ENCODE measurements at regions not wholly inside any gene's neighbourhood (a gene's known extent, or its start where the extent isn't known, plus 50 kb on each side); places are given as distances from the start of the nearest gene placed in this dataset.
"Not testable (repeated sequence)": the region's sequence is repeated elsewhere in the genome, so short reads cannot be mapped to it uniquely, and the experiment has no call there.

- Mint-ChIP-seq H3K9me3 (peaks cover 2 to 4% of the 10 kb centered on the region in 2 donors), H3K4me3 (no peak overlapping the region), H3K36me3 (ENCODE audit: insufficient read depth in 2 of 2) (no peaks in the 10 kb centered on the region), H3K27ac (no peak overlapping the region), H3K27me3 (ENCODE audit: low read depth) (no peaks in the 10 kb centered on the region), H3K4me1 (ENCODE audit: low read depth) (no peaks in the 10 kb centered on the region)
- DNase-seq (no peak), ATAC-seq (replicated peaks in 1 of 2) (no peak)
These were observed 253.1 kb downstream of the TDRD15 start for GRCh38 chr2:21376864-21377263.

GRCh38 chr2:21379140-21379539 lies 255.4 kb downstream of the TDRD15 start:
- no peak overlapping the region for H3K27ac Mint-ChIP-seq
- DNase-seq (no peak), ATAC-seq (replicated peaks in 1 of 2) (no peak)
- no peaks in the 10 kb centered on the region for H3K27me3 Mint-ChIP-seq (ENCODE audit: low read depth)
- no peak overlapping the region for H3K4me3 Mint-ChIP-seq
- no peaks in the 10 kb centered on the region for H3K36me3 Mint-ChIP-seq (ENCODE audit: insufficient read depth in 2 of 2)
- H3K4me1 Mint-ChIP-seq (ENCODE audit: low read depth) = no peaks in the 10 kb centered on the region
- H3K9me3 Mint-ChIP-seq = peaks cover 2% of the 10 kb centered on the region in 2 donors

- H3K36me3 Mint-ChIP-seq (ENCODE audit: insufficient read depth in 2 of 2); ATAC-seq (replicated peaks in 1 of 2); H3K9me3 Mint-ChIP-seq; H3K4me1 Mint-ChIP-seq (ENCODE audit: low read depth); DNase-seq; H3K27ac Mint-ChIP-seq; H3K27me3 Mint-ChIP-seq (ENCODE audit: low read depth); H3K4me3 Mint-ChIP-seq: not testable (repeated sequence)
These were observed 255.9 kb downstream of the TDRD15 start for GRCh38 chr2:21379668-21380067.

- Mint-ChIP-seq H3K27me3 (ENCODE audit: low read depth) (no peaks in the 10 kb centered on the region), H3K36me3 (ENCODE audit: insufficient read depth in 2 of 2) (no peaks in the 10 kb centered on the region), H3K27ac (no peak overlapping the region), H3K4me1 (ENCODE audit: low read depth) (no peaks in the 10 kb centered on the region), H3K9me3 (peaks cover 2% of the 10 kb centered on the region in 2 donors), H3K4me3 (no peak overlapping the region)
- no peak for ATAC-seq (replicated peaks in 1 of 2)
- DNase-seq = no peak
These were observed 257.7 kb downstream of the TDRD15 start for GRCh38 chr2:21381421-21381820.

- ATAC-seq (replicated peaks in 1 of 2) (no peak), DNase-seq (no peak)
- H3K4me3 Mint-ChIP-seq = no peak overlapping the region
- H3K36me3 Mint-ChIP-seq (ENCODE audit: insufficient read depth in 2 of 2) = no peaks in the 10 kb centered on the region
- H3K27ac Mint-ChIP-seq = no peak overlapping the region
- H3K4me1 Mint-ChIP-seq (ENCODE audit: low read depth) = no peaks in the 10 kb centered on the region
- peaks cover 2% of the 10 kb centered on the region in 2 donors for H3K9me3 Mint-ChIP-seq
- no peaks in the 10 kb centered on the region for H3K27me3 Mint-ChIP-seq (ENCODE audit: low read depth)
These were observed 259.1 kb downstream of the TDRD15 start for GRCh38 chr2:21382701-21383520.

- DNase-seq (no peak), ATAC-seq (replicated peaks in 1 of 2) (no peak)
- peaks cover 0 to 5% of the 10 kb centered on the region in 2 donors for H3K9me3 Mint-ChIP-seq
- no peaks in the 10 kb centered on the region for H3K27me3 Mint-ChIP-seq (ENCODE audit: low read depth)
- no peaks in the 10 kb centered on the region for H3K4me1 Mint-ChIP-seq (ENCODE audit: low read depth)
- H3K27ac Mint-ChIP-seq = no peak overlapping the region
- H3K36me3 Mint-ChIP-seq (ENCODE audit: insufficient read depth in 2 of 2) = no peaks in the 10 kb centered on the region
- no peak overlapping the region for H3K4me3 Mint-ChIP-seq
These were observed 262.9 kb downstream of the TDRD15 start for GRCh38 chr2:21386666-21387065.

- no peaks in the 10 kb centered on the region for H3K4me1 Mint-ChIP-seq (ENCODE audit: low read depth)
- DNase-seq = no peak
- no peak overlapping the region for H3K27ac Mint-ChIP-seq
- no peak overlapping the region for H3K4me3 Mint-ChIP-seq
- no peaks in the 10 kb centered on the region for H3K27me3 Mint-ChIP-seq (ENCODE audit: low read depth)
- no peaks in the 10 kb centered on the region for H3K36me3 Mint-ChIP-seq (ENCODE audit: insufficient read depth in 2 of 2)
- H3K9me3 Mint-ChIP-seq = peaks cover 2 to 7% of the 10 kb centered on the region in 2 donors
- no peak for ATAC-seq (replicated peaks in 1 of 2)
These were observed 268.9 kb downstream of the TDRD15 start for GRCh38 chr2:21392649-21393048.

- no peaks in the 10 kb centered on the region for H3K36me3 Mint-ChIP-seq (ENCODE audit: insufficient read depth in 2 of 2)
- no peaks in the 10 kb centered on the region for H3K4me1 Mint-ChIP-seq (ENCODE audit: low read depth)
- no peak for ATAC-seq (replicated peaks in 1 of 2)
- no peak overlapping the region for H3K4me3 Mint-ChIP-seq
- no peaks in the 10 kb centered on the region for H3K27me3 Mint-ChIP-seq (ENCODE audit: low read depth)
- no peak for DNase-seq
- H3K27ac Mint-ChIP-seq = no peak overlapping the region
- H3K9me3 Mint-ChIP-seq = peaks cover 2 to 6% of the 10 kb centered on the region in 2 donors
These were observed 269.4 kb downstream of the TDRD15 start for GRCh38 chr2:21393173-21393572.

- DNase-seq (no peak), ATAC-seq (replicated peaks in 1 of 2) (no peak)
- no peaks in the 10 kb centered on the region for H3K4me1 Mint-ChIP-seq (ENCODE audit: low read depth)
- H3K9me3 Mint-ChIP-seq = peaks cover 2% of the 10 kb centered on the region in 2 donors
- no peak overlapping the region for H3K4me3 Mint-ChIP-seq
- H3K27me3 Mint-ChIP-seq (ENCODE audit: low read depth) = no peaks in the 10 kb centered on the region
- H3K27ac Mint-ChIP-seq = no peak overlapping the region
- H3K36me3 Mint-ChIP-seq (ENCODE audit: insufficient read depth in 2 of 2) = no peaks in the 10 kb centered on the region
These were observed 271.6 kb downstream of the TDRD15 start for GRCh38 chr2:21395366-21395765.

- Mint-ChIP-seq H3K27me3 (ENCODE audit: low read depth) (no peaks in the 10 kb centered on the region), H3K36me3 (ENCODE audit: insufficient read depth in 2 of 2) (no peaks in the 10 kb centered on the region), H3K4me3 (no peak overlapping the region), H3K9me3 (peaks cover 2 to 5% of the 10 kb centered on the region in 2 donors), H3K27ac (no peak overlapping the region), H3K4me1 (ENCODE audit: low read depth) (no peaks in the 10 kb centered on the region)
- no peak for ATAC-seq (replicated peaks in 1 of 2)
- no peak for DNase-seq
These were observed 272.5 kb downstream of the TDRD15 start for GRCh38 chr2:21396252-21396651.

GRCh38 chr2:21401022-21401698 lies 277.4 kb downstream of the TDRD15 start:
- DNase-seq (no peak), ATAC-seq (replicated peaks in 1 of 2) (no peak)
- peaks cover 2 to 5% of the 10 kb centered on the region in 2 donors for H3K9me3 Mint-ChIP-seq
- H3K4me1 Mint-ChIP-seq (ENCODE audit: low read depth) = no peaks in the 10 kb centered on the region
- H3K27me3 Mint-ChIP-seq (ENCODE audit: low read depth) = no peaks in the 10 kb centered on the region
- no peaks in the 10 kb centered on the region for H3K36me3 Mint-ChIP-seq (ENCODE audit: insufficient read depth in 2 of 2)
- H3K27ac Mint-ChIP-seq = no peak overlapping the region
- H3K4me3 Mint-ChIP-seq = no peak overlapping the region

- Mint-ChIP-seq H3K9me3 (peaks cover 0 to 3% of the 10 kb centered on the region in 2 donors), H3K27me3 (ENCODE audit: low read depth) (no peaks in the 10 kb centered on the region), H3K4me1 (ENCODE audit: low read depth) (no peaks in the 10 kb centered on the region), H3K4me3 (no peak overlapping the region), H3K27ac (no peak overlapping the region), H3K36me3 (ENCODE audit: insufficient read depth in 2 of 2) (no peaks in the 10 kb centered on the region)
- ATAC-seq (replicated peaks in 1 of 2) = no peak
- DNase-seq = no peak
These were observed 280.4 kb downstream of the TDRD15 start for GRCh38 chr2:21404137-21404536.

GRCh38 chr2:21404827-21405625 lies 281.3 kb downstream of the TDRD15 start:
- DNase-seq = no peak
- H3K27me3 Mint-ChIP-seq (ENCODE audit: low read depth) = no peaks in the 10 kb centered on the region
- H3K4me1 Mint-ChIP-seq (ENCODE audit: low read depth) = no peaks in the 10 kb centered on the region
- ATAC-seq (replicated peaks in 1 of 2) = no peak
- H3K36me3 Mint-ChIP-seq (ENCODE audit: insufficient read depth in 2 of 2) = no peaks in the 10 kb centered on the region
- H3K27ac Mint-ChIP-seq = no peak overlapping the region
- peaks cover 0 to 3% of the 10 kb centered on the region in 2 donors for H3K9me3 Mint-ChIP-seq
- H3K4me3 Mint-ChIP-seq = no peak overlapping the region

Data from activated T-cell treated with anti-CD3 and anti-CD28 coated beads, Interleukin-2, amount 50 U/mL, for 72 hours (primary cell).